Hippocampal formation (tissue), 2 donors: ENCODE measurements at regions not wholly inside any gene's neighbourhood (a gene's known extent, or its start where the extent isn't known, plus 50 kb on each side); places are given as distances from the start of the nearest gene placed in this dataset.

ENCODE experiments used
- DNase-seq, 2 donors: peaks; one replicate each; lab custom pipeline; 2025; lab: John Stamatoyannopoulos, UW

- DNase-seq, result no peak
These were observed 86.9 kb downstream of the FGF9 start for GRCh38 chr13:21757763-21758162.

GRCh38 chr13:21758441-21758840 is 87.6 kb downstream of the FGF9 start:
- DNase-seq, result no peak

GRCh38 chr13:21759463-21759862 is 88.6 kb downstream of the FGF9 start:
- DNase-seq, result no peak

- DNase-seq, result no peak
These were observed 89.0 kb downstream of the FGF9 start for GRCh38 chr13:21759911-21760310.

GRCh38 chr13:21761770-21762169 is 90.9 kb downstream of the FGF9 start:
- DNase-seq, result no peak

- no peak for DNase-seq
These were observed 91.6 kb downstream of the FGF9 start for GRCh38 chr13:21762512-21762911.

- no peak for DNase-seq
These were observed 96.2 kb downstream of the FGF9 start for GRCh38 chr13:21767032-21767431.

- no peak for DNase-seq
These were observed 100.2 kb downstream of the FGF9 start for GRCh38 chr13:21771075-21771474.

- no peak for DNase-seq
These were observed 106.3 kb downstream of the FGF9 start for GRCh38 chr13:21777166-21777565.

- DNase-seq, result no peak
These were observed 106.9 kb downstream of the FGF9 start for GRCh38 chr13:21777813-21778212.

- no peak for DNase-seq
These were observed 111.9 kb downstream of the FGF9 start for GRCh38 chr13:21782736-21783135.

- DNase-seq, result no peak
These were observed 115.1 kb downstream of the FGF9 start for GRCh38 chr13:21785990-21786389.

GRCh38 chr13:21796066-21796465 is 125.2 kb downstream of the FGF9 start:
- no peak for DNase-seq

- no peak for DNase-seq
These were observed 126.1 kb downstream of the FGF9 start for GRCh38 chr13:21796775-21797514.

- no peak for DNase-seq
These were observed 126.9 kb downstream of the FGF9 start for GRCh38 chr13:21797736-21798135.

- DNase-seq, result no peak
These were observed 127.3 kb downstream of the FGF9 start for GRCh38 chr13:21798181-21798580.

- DNase-seq, result no peak
These were observed 128.8 kb downstream of the FGF9 start for GRCh38 chr13:21799671-21800070.

GRCh38 chr13:21800837-21801616 is 130.2 kb downstream of the FGF9 start:
- no peak for DNase-seq

- DNase-seq, result no peak
These were observed 134.9 kb downstream of the FGF9 start for GRCh38 chr13:21805733-21806132.

- DNase-seq, result no peak
These were observed 141.3 kb downstream of the FGF9 start for GRCh38 chr13:21812192-21812626.

GRCh38 chr13:21813110-21813509 is 142.2 kb downstream of the FGF9 start:
- no peak for DNase-seq

GRCh38 chr13:21813844-21814243 is 143.0 kb downstream of the FGF9 start:
- no peak for DNase-seq

- DNase-seq, result no peak
These were observed 143.7 kb downstream of the FGF9 start for GRCh38 chr13:21814604-21815003.
